ENCODE measurements at regions not wholly inside any gene's neighbourhood (a gene's known extent, or its start where the extent isn't known, plus 50 kb on each side); places are given as distances from the start of the nearest gene placed in this dataset.

- H3K4ac ChIP-seq (ENCODE audit: low read depth, low read length): no peak overlapping the region
- H3K9me3 Mint-ChIP-seq: no peaks in the 10 kb centered on the region; a peak in 1 of 5 replicates
- H3K23ac ChIP-seq (ENCODE audit: insufficient read length, low read depth, low read length): no peak overlapping the region
- H3K4me1 Mint-ChIP-seq: peaks cover 4 to 9% of the 10 kb centered on the region in 2 experiments
- H2BK120ac ChIP-seq (ENCODE audit: low read depth, low read length, poor library complexity, severe bottlenecking): no peak overlapping the region
- no peak for TF ChIP-seq CTCF (conservative IDR thresholded peaks at IDR 0.05)
- H4K5ac ChIP-seq (ENCODE audit: insufficient read length, low read depth, low read length): no peak overlapping the region
- no peak overlapping the region for H3K14ac ChIP-seq (ENCODE audit: insufficient read depth, low read length)
- WGBS (ENCODE audit: extremely low coverage, insufficient read length, low lambda C conversion rate): no CpG with 5 or more reads among the region's 1 CpG
- no peak overlapping the region for H2AFZ ChIP-seq (ENCODE audit: low read length)
- H3K27me3 ChIP-seq (ENCODE audit: insufficient read depth, low read length): no peaks in the 10 kb centered on the region
- H3K36me3 Mint-ChIP-seq (ENCODE audit: insufficient read depth in 1 of 3, low read depth in 3 of 3): no peaks in the 10 kb centered on the region
- H3K9ac ChIP-seq (ENCODE audit: extremely low read depth, insufficient read length, low read length): no peak overlapping the region
- no peaks in the 10 kb centered on the region for H3K9me3 ChIP-seq (ENCODE audit: control insufficient read depth, low read depth, low read length)
- H3T11ph ChIP-seq (ENCODE audit: low read length): no peak overlapping the region
- H2BK12ac ChIP-seq (ENCODE audit: insufficient read length, low read depth, low read length): no peak overlapping the region
- H3K79me2 ChIP-seq (ENCODE audit: insufficient read depth, low read length): no peaks in the 10 kb centered on the region
- no peaks in the 10 kb centered on the region for H4K20me1 ChIP-seq (ENCODE audit: control insufficient read depth, insufficient read depth, insufficient read length)
- no peaks in the 10 kb centered on the region for H3K23me2 ChIP-seq (ENCODE audit: insufficient read length, low read depth, low read length, poor library complexity, severe bottlenecking)
- no peaks in the 10 kb centered on the region; the same call in 1 of the 2 replicates for H3K27me3 Mint-ChIP-seq (ENCODE audit: low read depth)
- no peak overlapping the region for H3K27ac ChIP-seq (ENCODE audit: insufficient read length, low read depth, low read length)
- H2BK15ac ChIP-seq (ENCODE audit: low read depth, low read length): no peak overlapping the region
- no peak overlapping the region for H2BK20ac ChIP-seq (ENCODE audit: low read depth, low read length, poor library complexity, severe bottlenecking)
- no peak overlapping the region for H3K4me3 Mint-ChIP-seq
- H4K91ac ChIP-seq (ENCODE audit: insufficient read length, low read depth, low read length): no peak overlapping the region
- no peak overlapping the region for H3K56ac ChIP-seq (ENCODE audit: insufficient read length, low read depth, low read length)
- no peak overlapping the region for H3K18ac ChIP-seq (ENCODE audit: insufficient read length, low read depth, low read length)
- no peaks in the 10 kb centered on the region for H3K4me1 ChIP-seq (ENCODE audit: insufficient read depth, low read length)
- no peak overlapping the region for H4K8ac ChIP-seq (replicated peaks; ENCODE audit: insufficient read length, low read depth, low read length)
- H3K27ac Mint-ChIP-seq: no peak overlapping the region
- H2AK5ac ChIP-seq (ENCODE audit: insufficient read length, low read length): no peak overlapping the region
- H2BK5ac ChIP-seq (ENCODE audit: insufficient read length, low read length): no peak overlapping the region
- no peaks in the 10 kb centered on the region for H3K79me1 ChIP-seq (ENCODE audit: insufficient read depth, low read depth, low read length, poor library complexity, severe bottlenecking)
- DNase-seq: no peak
- H3K4me2 ChIP-seq (ENCODE audit: insufficient read depth, insufficient read length, low read length): no peak overlapping the region
Observed at GRCh38 chr7:133135451-133135850, 53.6 kb upstream of the CHCHD3 start.
